ENCODE measurements at regions not wholly inside any gene's neighbourhood (a gene's known extent, or its start where the extent isn't known, plus 50 kb on each side); places are given as distances from the start of the nearest gene placed in this dataset.

- TF ChIP-seq CTCF (IDR thresholded peaks at IDR 0.05; ENCODE audit: low read depth, low read length, missing control alignments), result no peak
- no peak overlapping the region for H3K4me3 ChIP-seq (ENCODE audit: low read depth, low read length)
- no peak for DNase-seq (ENCODE audit: low read depth)
These were observed 172.6 kb downstream of the HAPSTR1 start for GRCh38 chr16:9264067-9264466.

- no peak for DNase-seq (ENCODE audit: low read depth)
- H3K4me3 ChIP-seq (ENCODE audit: low read depth, low read length), result no peak overlapping the region
- TF ChIP-seq CTCF (IDR thresholded peaks at IDR 0.05; ENCODE audit: low read depth, low read length, missing control alignments), result no peak
These were observed 177.0 kb downstream of the HAPSTR1 start for GRCh38 chr16:9268446-9268845.

- no peak overlapping the region for H3K4me3 ChIP-seq (ENCODE audit: low read depth, low read length)
- TF ChIP-seq CTCF (IDR thresholded peaks at IDR 0.05; ENCODE audit: low read depth, low read length, missing control alignments), result no peak
- no peak for DNase-seq (ENCODE audit: low read depth)
These were observed 179.0 kb downstream of the HAPSTR1 start for GRCh38 chr16:9270424-9270823.

GRCh38 chr16:9270941-9271340 lies 179.5 kb downstream of the HAPSTR1 start:
- no peak overlapping the region for H3K4me3 ChIP-seq (ENCODE audit: low read depth, low read length)
- no peak for TF ChIP-seq CTCF (IDR thresholded peaks at IDR 0.05; ENCODE audit: low read depth, low read length, missing control alignments)
- no peak for DNase-seq (ENCODE audit: low read depth)

- TF ChIP-seq CTCF (IDR thresholded peaks at IDR 0.05; ENCODE audit: low read depth, low read length, missing control alignments), result no peak
- DNase-seq (ENCODE audit: low read depth), result no peak
- no peak overlapping the region for H3K4me3 ChIP-seq (ENCODE audit: low read depth, low read length)
These were observed 180.4 kb downstream of the HAPSTR1 start for GRCh38 chr16:9271841-9272240.

GRCh38 chr16:9275377-9275776 lies 183.9 kb downstream of the HAPSTR1 start:
- no peak overlapping the region for H3K4me3 ChIP-seq (ENCODE audit: low read depth, low read length)
- DNase-seq (ENCODE audit: low read depth), result no peak
- TF ChIP-seq CTCF (IDR thresholded peaks at IDR 0.05; ENCODE audit: low read depth, low read length, missing control alignments), result no peak

- no peak for DNase-seq (ENCODE audit: low read depth)
- no peak overlapping the region for H3K4me3 ChIP-seq (ENCODE audit: low read depth, low read length)
- TF ChIP-seq CTCF (IDR thresholded peaks at IDR 0.05; ENCODE audit: low read depth, low read length, missing control alignments), result no peak
These were observed 184.4 kb downstream of the HAPSTR1 start for GRCh38 chr16:9275816-9276354.

Measured in GM12864 (cell line).